VCaP (cell line): ENCODE measurements at regions not wholly inside any gene's neighbourhood (a gene's known extent, or its start where the extent isn't known, plus 50 kb on each side); places are given as distances from the start of the nearest gene placed in this dataset.

Experiments used
- H3K27ac ChIP-seq: fragments of 450-650 bp; 2 replicates; pipeline ENCODE4 v1.5.1; 2017
- TF ChIP-seq, protein P1 (sequence below): fragments of 450-650 bp; conservative IDR thresholded peaks from 2 replicates; pipeline ENCODE4 v1.5.1; 2017; ENCODE audit warnings: mild to moderate bottlenecking, moderate library complexity

DNA sequence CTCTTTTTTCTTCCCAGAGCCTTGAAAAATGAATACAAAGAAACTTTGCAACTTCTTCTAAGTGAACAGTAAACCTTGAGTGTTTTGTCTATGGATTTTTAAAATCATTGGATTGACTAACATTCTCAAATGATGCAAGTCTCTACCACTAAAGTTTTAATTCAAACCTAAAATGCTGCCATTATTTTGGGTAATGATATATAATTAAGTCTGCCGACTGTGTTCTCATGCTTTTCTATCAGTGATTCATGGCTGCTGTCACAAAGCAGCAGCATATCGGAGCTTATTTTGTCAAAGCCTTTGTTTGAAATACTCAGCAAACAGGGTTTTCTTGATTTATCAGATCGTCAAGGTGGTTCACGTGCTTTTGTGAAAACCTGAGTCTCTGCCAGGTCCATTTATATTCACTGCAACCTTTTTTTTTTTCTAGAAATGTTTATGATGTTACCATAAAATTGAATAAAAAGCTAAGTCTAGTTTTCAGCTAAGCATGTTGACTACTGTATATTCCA lies 96.3 kb downstream of the GJA1 start:
- TF ChIP-seq, protein P1, sequence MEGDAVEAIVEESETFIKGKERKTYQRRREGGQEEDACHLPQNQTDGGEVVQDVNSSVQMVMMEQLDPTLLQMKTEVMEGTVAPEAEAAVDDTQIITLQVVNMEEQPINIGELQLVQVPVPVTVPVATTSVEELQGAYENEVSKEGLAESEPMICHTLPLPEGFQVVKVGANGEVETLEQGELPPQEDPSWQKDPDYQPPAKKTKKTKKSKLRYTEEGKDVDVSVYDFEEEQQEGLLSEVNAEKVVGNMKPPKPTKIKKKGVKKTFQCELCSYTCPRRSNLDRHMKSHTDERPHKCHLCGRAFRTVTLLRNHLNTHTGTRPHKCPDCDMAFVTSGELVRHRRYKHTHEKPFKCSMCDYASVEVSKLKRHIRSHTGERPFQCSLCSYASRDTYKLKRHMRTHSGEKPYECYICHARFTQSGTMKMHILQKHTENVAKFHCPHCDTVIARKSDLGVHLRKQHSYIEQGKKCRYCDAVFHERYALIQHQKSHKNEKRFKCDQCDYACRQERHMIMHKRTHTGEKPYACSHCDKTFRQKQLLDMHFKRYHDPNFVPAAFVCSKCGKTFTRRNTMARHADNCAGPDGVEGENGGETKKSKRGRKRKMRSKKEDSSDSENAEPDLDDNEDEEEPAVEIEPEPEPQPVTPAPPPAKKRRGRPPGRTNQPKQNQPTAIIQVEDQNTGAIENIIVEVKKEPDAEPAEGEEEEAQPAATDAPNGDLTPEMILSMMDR: no peak
- H3K27ac ChIP-seq: no peak overlapping the region

DNA sequence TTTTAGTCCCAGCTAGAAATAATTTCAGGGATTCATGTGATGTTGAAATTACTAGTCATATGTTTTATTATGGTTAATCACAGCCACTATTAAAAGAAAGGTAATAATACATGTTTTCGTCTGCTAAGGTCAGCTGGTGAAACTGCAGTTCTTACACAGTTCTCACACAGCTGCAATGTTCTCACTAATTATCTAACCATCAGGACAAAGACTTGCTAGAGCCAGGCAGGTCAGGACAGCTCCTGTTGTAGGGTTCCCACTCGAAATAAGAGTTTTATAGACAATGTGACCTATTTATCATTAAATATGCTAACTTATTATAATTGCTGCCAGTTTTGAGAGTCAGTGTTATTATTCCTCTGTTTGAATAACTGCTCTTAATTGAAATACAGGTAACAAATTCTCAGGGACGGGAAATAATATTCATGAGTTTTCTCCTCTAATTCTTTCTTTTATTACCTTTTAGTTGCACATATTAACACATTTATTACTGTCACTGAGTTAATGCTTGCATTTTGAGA lies 97.9 kb downstream of the GJA1 start:
- TF ChIP-seq, protein P1: no peak
- H3K27ac ChIP-seq: no peak overlapping the region

DNA sequence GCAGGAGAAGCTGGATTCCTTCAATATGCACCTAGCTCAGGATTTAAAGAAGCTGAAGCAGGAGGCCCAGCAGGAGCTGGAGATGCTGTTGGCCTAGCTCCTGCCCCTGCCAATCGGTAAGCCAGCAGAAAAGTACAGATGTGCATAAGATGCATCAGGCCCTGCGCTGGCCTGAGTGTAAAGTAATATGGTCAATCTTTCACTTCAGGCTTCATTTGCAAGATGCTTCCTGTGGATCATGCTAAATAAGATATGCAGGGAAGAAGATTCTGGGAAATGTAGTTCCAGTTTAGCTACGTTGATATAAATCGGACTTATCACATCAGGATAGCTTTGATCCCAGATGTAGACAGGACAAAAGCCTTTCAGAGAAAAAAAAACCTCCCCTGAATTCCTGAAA lies 100.3 kb downstream of the GJA1 start:
- TF ChIP-seq, protein P1: no peak
- no peak overlapping the region for H3K27ac ChIP-seq

DNA sequence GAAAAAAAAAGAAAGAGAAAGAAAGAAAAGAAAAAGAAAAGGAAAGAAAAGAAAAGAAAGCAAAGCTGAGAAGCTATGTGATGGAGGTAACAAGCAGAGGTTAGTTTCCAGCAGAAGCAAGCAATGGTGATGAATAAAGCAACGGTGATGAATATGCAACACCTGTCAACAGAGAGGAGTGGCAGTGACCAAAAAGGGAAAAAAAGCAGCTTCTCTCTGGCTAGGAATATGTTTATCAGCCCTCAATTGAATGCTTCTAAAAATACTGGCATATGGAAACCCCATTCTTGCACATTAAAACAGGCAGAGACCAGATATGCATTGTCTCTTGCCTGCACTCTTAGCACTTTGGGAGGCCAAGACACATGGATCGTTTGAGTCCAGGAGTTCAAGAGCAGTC lies 100.9 kb downstream of the GJA1 start:
- TF ChIP-seq, protein P1: no peak
- no peak overlapping the region for H3K27ac ChIP-seq

DNA sequence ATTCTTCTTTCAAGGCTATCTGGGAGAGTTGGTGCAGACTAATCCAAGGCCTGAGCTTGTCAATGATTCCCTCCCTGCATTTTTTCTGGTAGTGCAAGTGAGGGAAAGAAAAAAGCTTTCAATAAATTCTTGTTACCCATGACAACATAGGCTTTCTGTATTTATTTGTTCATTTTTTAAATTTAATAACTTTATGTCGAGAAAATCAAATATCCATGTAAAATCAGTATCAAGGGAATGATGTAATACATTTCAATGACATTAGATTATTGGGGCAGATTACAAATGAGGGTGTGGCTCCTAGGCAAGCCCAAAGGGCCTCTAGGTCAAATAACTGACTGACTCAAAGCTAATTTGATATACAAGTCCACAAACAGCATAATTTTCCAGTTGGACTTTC lies 104.0 kb downstream of the GJA1 start:
- H3K27ac ChIP-seq: no peak overlapping the region
- TF ChIP-seq, protein P1: no peak

DNA sequence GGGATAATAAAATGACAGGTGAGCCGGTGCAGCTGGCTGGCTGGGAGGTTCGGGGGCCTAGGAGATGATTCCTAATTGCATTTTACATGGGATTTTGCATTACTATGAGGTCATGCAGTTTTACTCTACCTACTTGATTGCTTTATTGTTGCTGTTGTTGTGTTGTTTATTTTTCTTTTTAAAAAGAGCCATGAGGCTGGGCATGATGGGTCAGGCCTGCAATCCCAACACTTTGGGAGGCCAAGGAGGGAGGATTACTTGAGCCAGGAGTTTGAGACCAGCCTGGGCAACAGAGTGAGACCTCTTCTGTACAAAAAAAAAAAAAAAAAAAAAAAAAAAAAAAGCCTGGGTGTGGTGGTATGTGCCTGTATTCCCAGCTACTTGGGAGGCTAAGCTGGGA lies 104.8 kb downstream of the GJA1 start:
- TF ChIP-seq, protein P1: no peak
- H3K27ac ChIP-seq: no peak overlapping the region

DNA sequence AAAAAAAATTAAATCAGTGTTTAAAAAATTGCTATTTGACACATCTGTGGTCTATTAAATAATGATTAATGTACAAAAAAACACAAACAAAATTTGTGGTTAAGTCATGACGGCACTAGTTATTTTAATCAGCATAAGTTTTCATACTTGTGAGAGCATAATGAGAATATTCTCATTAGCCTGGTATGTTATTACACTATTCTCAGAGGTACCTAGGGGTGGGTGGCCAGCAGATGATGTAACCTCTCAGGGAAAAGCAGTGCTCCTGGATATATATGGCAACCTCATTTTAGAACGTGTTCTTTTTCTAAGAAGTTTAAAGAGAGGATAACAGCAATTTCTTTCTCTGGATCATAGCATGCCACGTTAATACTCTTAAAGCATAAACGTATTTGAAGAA lies 109.2 kb downstream of the GJA1 start:
- H3K27ac ChIP-seq: no peak overlapping the region

More for the DNA sequence above, 109.2 kb downstream of the GJA1 start:
- TF ChIP-seq, protein P1: no peak
